ENCODE measurements at regions not wholly inside any gene's neighbourhood (a gene's known extent, or its start where the extent isn't known, plus 50 kb on each side); places are given as distances from the start of the nearest gene placed in this dataset.
"Not testable (repeated sequence)": the region's sequence is repeated elsewhere in the genome, so short reads cannot be mapped to it uniquely, and the experiment has no call there.

- TF ChIP-seq, protein P1, sequence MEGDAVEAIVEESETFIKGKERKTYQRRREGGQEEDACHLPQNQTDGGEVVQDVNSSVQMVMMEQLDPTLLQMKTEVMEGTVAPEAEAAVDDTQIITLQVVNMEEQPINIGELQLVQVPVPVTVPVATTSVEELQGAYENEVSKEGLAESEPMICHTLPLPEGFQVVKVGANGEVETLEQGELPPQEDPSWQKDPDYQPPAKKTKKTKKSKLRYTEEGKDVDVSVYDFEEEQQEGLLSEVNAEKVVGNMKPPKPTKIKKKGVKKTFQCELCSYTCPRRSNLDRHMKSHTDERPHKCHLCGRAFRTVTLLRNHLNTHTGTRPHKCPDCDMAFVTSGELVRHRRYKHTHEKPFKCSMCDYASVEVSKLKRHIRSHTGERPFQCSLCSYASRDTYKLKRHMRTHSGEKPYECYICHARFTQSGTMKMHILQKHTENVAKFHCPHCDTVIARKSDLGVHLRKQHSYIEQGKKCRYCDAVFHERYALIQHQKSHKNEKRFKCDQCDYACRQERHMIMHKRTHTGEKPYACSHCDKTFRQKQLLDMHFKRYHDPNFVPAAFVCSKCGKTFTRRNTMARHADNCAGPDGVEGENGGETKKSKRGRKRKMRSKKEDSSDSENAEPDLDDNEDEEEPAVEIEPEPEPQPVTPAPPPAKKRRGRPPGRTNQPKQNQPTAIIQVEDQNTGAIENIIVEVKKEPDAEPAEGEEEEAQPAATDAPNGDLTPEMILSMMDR (IDR thresholded peaks at IDR 0.05; ENCODE audit: low read depth, low read length, missing control alignments), result no peak
- no peak overlapping the region for H3K27ac ChIP-seq
- H3K4me3 ChIP-seq (ENCODE audit: low read depth, low read length), result no peak overlapping the region
- in situ Hi-C loops (cut with HindIII; ENCODE audit: low pct_ligation_motif_present, low sequenced_read_pairs), result no loop called here
- H3K27me3 ChIP-seq (replicated peaks), result no peaks in the 10 kb centered on the region
- DNase-seq, result no peak
- H3K36me3 ChIP-seq (replicated peaks), result no peaks in the 10 kb centered on the region
These were observed 58.9 kb downstream of the MAFB start for GRCh38 chr20:40630099-40630498.

DNA sequence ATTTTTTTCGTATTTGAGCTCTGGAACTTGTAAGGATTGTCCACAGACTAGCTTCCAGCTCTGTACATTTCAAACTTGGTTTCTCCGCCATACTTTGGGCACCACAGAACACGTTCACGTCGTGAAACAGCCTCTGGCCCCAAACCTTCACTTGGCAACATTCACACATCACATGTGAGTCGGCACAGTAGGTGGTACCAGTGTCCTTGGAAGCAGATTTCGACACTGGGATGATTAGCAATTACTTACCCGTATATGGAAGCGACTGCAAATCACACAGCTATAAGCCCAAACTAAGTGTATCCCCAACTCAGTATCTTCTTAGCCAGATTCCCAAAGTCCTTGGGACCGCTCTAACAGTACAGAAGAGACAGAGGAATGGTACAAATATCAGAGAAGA, 60.2 kb downstream of the MAFB start:
- H3K27ac ChIP-seq, result no peak overlapping the region
- in situ Hi-C loops (cut with HindIII; ENCODE audit: low pct_ligation_motif_present, low sequenced_read_pairs), result no loop called here
- no peak overlapping the region for H3K4me3 ChIP-seq (ENCODE audit: low read depth, low read length)
- H3K27me3 ChIP-seq (replicated peaks), result no peaks in the 10 kb centered on the region
- TF ChIP-seq, protein P1 (IDR thresholded peaks at IDR 0.05; ENCODE audit: low read depth, low read length, missing control alignments), result no peak
- H3K36me3 ChIP-seq (replicated peaks), result no peaks in the 10 kb centered on the region
- no peak for DNase-seq

- DNase-seq; in situ Hi-C loops (cut with HindIII; ENCODE audit: low pct_ligation_motif_present, low sequenced_read_pairs); H3K4me3 ChIP-seq (ENCODE audit: low read depth, low read length); H3K27me3 ChIP-seq (replicated peaks); H3K36me3 ChIP-seq (replicated peaks); H3K27ac ChIP-seq: not testable (repeated sequence)
These were observed 70.0 kb downstream of the MAFB start for GRCh38 chr20:40619053-40619452.

DNA sequence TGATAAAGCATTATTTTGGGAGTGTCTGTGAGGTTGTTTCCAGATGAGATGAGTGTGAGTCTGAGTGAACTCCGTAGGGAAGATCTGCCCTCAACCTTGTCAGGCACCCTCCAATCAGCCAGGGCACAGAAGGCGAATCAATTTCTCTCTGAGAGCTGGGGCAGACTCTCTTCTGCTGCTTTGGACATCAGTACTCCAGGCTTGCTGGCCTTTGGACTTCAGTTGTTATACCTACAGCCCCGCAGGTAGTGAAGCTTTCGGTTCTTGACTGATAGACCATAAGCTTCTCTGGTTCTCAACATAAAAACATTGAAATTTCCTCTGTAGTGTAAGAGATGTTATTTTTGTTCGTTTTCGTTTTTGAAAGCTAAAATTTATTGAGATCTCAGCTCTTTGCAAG, 71.4 kb downstream of the MAFB start:
- TF ChIP-seq, protein P1 (IDR thresholded peaks at IDR 0.05; ENCODE audit: low read depth, low read length, missing control alignments), result no peak
- no peak for DNase-seq
- Histone ChIP-seq H3K4me3 (ENCODE audit: low read depth, low read length) (no peak overlapping the region), H3K36me3 (replicated peaks) (no peaks in the 10 kb centered on the region), H3K27me3 (replicated peaks) (no peaks in the 10 kb centered on the region), H3K27ac (no peak overlapping the region)
- in situ Hi-C loops (cut with HindIII; ENCODE audit: low pct_ligation_motif_present, low sequenced_read_pairs), result no loop called here

- TF ChIP-seq, protein P1 (IDR thresholded peaks at IDR 0.05; ENCODE audit: low read depth, low read length, missing control alignments), result no peak
- DNase-seq, result no peak
- in situ Hi-C loops (cut with HindIII; ENCODE audit: low pct_ligation_motif_present, low sequenced_read_pairs), result no loop called here
These were observed 76.2 kb downstream of the MAFB start for GRCh38 chr20:40612837-40613236.

DNA sequence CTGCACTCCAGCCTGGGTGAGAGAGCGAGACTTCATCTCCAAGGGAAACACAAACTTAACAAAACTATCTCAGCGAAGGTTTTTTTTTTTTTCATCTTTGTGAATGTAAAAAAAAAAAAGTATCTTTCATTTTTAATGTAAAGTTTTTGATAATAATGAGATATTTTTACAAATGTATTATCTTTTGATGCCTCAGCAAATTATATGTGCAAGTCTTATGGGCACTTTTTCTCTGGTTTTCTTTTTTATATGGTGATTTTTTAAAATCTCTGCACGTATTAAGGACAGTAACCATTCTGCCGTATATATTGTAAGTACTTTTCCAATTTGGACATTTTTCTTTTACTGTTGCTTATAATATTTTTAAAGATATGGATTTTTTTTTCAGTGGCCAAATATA, 76.8 kb downstream of the MAFB start:
- Histone ChIP-seq H3K4me3 (ENCODE audit: low read depth, low read length) (no peak overlapping the region), H3K36me3 (replicated peaks) (no peaks in the 10 kb centered on the region), H3K27ac (no peak overlapping the region), H3K27me3 (replicated peaks) (no peaks in the 10 kb centered on the region)
- TF ChIP-seq, protein P1 (IDR thresholded peaks at IDR 0.05; ENCODE audit: low read depth, low read length, missing control alignments), result no peak
- in situ Hi-C loops (cut with HindIII; ENCODE audit: low pct_ligation_motif_present, low sequenced_read_pairs), result no loop called here
- DNase-seq, result no peak

More at GRCh38 chr20:40612837-40613236, 76.2 kb downstream of the MAFB start:
- H3K36me3 ChIP-seq (replicated peaks), result no peaks in the 10 kb centered on the region
- no peaks in the 10 kb centered on the region for H3K27me3 ChIP-seq (replicated peaks)
- H3K27ac ChIP-seq, result no peak overlapping the region
- no peak overlapping the region for H3K4me3 ChIP-seq (ENCODE audit: low read depth, low read length)
